ENCODE measurements at regions not wholly inside any gene's neighbourhood (a gene's known extent, or its start where the extent isn't known, plus 50 kb on each side); places are given as distances from the start of the nearest gene placed in this dataset.
A peak's percentile ranks its signal among the peaks of the same experiment; 100 is the strongest.
"Not testable (repeated sequence)": the region's sequence is repeated elsewhere in the genome, so short reads cannot be mapped to it uniquely, and the experiment has no call there.

DNA sequence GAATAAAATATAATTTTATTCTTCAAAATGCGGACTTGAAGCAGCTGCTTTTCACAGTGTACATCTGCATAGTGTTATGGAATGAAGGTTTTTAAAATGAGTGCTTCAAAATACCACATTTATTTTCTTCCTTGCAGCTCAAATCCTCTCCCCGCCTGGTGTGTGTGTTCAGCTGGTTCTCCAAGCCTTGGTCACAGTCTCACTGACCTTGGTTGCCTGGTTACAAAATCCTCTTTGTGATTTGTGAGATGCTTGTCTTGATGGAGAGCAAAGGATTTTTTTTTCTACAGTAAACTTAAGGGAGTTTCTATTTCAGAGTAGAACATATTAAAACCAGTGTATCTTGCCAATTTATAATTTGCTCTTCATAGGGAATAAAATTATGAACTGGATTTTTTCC lies 139.2 kb downstream of the PCDH18 start:
- no peak for DNase-seq

DNA sequence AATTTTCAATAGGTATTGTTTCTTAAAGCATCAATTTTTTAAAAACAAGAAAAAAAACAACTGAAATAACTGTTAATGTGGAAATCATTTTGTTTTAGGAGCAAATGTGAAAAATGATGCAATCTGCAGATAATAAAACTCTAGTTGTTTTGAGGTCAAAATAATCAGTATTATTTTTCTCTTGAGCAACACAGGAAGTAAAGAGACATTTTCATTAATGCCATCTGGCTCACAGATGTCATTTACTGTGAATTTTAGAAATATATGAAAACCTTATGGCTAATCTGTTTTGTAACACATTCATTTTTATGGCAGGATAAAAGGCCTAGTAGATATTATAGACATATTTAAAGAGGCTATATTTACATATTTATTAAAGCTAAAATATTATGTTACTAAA lies 141.6 kb downstream of the PCDH18 start:
- DNase-seq, result peak; percentile 34

DNA sequence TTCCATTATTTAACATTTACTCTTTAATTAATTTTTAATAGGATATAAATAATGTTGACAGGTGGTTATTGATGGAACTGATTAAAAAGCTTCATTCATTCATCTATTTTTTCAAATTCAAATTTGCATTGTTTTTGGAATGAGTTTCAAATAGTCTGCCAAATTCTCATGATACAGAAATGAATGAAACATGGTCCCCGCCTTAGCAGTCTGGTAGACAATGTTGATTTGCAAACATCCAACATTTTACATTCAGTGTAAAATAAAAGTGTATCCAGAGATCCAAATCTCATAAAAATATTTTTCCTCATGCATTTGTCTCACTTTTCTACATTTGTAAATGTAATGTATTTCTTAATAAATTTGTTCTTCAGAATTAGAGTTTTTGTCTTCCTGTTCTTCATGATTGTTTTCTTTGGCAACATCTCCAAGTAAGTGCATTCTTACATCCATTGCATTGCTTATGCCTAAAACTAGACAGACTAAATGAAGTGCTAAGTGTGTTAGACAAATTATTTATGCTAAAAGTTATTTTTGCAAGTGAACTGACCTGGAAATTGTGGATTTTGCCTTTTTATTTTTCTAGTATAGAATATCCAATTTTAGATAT lies 142.3 kb downstream of the PCDH18 start:
- peak; percentile 34 for DNase-seq

DNA sequence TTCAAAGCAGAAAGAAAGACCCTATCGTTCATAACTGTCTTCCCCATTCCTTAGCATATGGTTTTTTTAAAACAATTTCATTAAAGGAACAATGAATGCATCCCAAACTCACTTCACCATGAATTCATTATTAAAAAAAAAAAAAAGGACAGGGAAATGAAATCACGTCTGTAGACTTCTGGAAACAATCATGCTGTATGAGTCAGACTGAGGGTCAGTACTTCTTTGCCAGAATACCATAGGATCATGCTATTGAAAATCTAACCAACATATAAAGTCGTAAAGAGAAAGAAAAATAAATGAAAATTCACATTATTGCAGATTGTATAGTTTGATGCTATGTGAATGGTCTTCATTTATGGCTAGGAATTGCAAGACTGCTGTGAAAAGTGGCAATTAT lies 144.4 kb downstream of the PCDH18 start:
- DNase-seq, result no peak

DNA sequence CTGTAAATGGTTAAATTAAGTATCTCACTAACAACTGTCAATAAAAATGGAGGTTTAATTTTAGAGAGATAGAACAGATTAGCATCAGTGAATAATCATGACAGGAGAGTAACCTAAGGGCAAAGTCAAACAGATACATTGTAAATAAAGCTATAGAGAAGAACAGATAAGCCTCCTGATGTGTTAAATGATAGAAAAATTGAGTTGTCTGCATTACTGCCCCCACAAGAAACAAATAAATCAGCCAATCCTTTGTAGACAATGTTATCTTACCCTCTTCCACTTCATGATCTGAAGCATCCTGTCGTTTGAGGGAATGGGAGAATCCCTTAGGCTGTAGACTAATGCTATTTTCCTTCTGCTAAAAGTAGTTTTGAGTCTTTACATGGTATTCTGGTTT lies 147.8 kb downstream of the PCDH18 start:
- DNase-seq, result no peak

DNA sequence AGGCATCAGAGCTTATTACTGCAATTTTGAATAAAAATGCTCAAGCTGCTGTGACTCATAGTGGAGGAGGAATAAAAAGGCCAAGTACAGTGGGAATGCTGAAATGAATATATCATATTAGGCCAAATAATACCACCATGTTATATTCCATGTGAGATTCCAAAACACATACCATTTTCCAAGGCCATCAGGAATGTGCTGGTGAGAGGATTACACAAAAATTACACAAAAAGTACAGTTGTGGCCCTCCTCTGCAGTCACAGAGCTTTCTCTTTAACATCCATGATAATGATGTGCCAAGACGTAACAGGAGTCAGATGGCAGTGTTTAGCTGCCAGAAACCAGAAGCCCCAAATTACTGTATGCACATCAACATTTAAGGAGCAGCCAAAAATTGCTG lies 153.5 kb downstream of the PCDH18 start:
- DNase-seq, result no peak

DNA sequence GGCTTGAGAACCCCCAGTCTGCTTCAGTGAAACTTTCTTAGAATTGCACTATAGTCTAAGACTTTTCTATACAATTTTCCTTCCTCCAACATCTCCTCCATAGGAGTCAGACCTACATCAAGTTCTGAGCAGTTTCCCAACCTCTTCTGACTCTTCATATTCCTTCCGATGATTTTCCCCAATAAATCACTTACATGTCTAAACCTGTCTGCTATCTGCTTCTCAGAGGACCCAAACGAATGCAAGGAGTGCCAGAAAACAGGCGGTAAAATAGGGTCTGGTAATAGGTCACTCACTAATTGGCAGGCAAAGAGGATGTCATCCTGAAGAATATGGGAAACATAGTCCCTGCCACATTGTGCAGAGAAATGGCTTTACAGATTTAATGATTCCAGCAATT lies 153.9 kb downstream of the PCDH18 start:
- no peak for DNase-seq

DNA sequence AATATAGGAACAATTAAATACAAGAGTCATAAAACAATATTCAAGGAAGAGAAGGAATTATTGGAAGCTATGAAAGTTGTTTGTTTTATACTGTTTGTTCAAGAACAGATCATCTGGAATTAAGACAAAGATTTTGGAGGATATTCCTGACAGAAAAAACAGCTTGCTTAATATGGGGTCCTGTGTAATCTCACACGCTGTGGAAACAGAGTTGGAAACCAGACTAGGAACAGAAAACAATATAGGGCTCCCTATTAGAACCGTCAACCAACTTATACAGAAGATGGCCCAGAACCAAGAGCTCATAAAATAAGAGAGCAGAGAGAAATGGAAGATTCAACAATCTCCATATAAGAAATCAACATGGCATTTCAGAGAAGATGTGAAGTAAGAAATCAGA lies 156.0 kb downstream of the PCDH18 start:
- DNase-seq, result no peak

DNA sequence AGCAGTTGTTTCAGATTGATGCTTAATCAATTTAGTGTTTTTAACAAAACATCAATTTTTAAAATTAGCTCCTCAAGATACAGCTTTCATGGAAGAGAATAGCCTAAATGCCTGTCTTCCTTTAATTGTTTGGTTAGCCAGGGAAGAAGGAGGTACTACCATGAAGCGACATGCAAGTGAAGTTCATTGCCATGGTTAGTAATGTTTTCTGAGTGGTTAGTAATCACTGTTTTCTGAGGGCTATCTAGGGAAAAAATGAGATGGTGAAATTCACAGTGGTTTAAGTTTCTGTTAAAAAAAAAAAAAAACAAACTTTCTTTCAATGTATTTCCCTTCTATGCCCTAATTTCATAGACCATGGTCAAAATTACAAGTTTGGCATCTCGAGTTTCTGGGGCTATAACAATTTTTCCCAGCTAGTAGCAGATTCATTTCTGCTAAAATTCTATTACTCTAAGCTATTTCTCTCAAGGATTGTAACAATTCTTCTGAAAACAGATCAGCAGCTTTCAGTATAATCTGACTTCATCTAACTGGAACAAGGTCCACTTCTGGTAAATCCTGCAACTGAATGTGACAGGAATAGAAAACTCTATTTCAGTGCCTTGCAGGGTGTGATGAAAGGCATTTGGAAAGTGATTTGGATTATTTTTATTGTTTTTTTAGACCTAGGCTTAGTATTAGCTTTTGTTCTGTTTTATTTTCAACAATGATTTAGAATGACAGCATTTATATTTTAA lies 157.0 kb downstream of the PCDH18 start:
- no peak for DNase-seq

DNA sequence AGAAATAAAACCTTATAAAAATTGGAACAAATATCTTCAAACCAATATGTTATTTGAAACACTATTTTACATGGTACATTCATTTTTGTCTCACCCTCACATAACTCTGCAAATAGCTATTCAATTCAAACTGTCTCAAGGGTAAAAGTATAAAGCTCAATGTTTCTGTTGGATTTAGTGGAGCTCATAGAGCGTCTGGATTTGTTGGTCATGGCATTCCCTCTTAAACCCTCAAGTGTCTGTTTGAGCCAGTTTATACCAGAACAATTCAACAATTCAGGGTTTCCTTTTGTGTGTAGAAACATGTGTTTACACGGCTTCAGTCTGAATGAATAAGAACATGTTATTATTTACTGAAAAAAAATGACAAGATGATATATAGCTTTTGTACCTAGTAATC lies 161.6 kb downstream of the PCDH18 start:
- DNase-seq, result no peak

DNA sequence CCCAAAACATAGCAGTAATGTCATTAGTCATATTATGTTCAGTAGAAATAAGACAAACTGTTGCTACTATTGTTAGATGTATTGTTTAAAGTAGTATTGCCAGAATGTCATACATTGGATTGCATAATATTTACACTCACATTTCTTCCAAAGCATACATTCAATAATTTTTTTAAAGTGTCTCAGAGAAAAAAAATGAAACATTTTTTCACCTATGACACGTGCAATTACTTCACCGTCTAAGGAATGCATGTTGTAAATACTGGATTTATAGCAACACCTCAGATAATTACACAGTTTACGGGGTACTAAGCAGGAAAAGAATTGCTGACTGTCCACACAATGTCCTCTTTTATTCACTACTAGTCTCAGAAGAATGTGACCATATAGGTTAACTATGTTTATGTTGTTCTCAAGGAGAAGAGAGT lies 162.1 kb downstream of the PCDH18 start:
- DNase-seq, result no peak

DNA sequence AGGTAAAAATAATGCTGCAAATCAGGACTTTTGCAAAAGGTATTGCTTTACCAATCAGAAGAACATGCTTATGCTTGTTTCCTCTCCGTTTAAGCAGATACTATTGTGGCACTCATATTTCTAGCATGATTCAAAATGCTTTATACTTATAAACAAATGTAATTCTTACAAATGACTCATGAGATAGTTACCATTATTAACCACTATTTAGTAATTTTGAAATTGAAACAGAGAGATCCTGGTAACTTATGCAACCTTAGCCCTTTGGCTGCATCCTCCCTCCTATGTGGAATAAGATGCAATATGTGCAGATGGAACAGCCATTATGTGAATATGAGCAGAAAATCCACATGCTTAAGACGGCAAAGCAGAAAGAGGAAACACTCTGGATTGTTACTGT lies 164.7 kb downstream of the PCDH18 start:
- no peak for DNase-seq

DNA sequence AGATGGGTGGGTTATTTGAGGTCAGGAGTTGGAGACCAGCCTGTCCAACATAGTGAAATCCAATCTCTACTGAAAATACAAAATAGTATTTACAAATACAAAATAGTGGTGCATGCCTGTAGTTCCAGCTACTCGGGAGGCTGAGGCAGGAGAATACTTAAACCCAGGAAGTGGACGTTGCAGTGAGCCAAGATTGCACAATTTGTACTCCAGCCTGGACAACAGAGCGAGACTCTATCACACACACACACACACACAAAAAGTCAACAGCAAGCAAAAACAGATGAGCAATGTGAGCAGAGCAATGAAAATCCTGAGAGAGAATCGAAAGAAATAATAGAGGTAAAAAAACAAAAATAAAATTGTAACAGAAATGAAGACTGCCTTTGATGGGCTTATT lies 168.8 kb downstream of the PCDH18 start:
- no peak for DNase-seq

DNA sequence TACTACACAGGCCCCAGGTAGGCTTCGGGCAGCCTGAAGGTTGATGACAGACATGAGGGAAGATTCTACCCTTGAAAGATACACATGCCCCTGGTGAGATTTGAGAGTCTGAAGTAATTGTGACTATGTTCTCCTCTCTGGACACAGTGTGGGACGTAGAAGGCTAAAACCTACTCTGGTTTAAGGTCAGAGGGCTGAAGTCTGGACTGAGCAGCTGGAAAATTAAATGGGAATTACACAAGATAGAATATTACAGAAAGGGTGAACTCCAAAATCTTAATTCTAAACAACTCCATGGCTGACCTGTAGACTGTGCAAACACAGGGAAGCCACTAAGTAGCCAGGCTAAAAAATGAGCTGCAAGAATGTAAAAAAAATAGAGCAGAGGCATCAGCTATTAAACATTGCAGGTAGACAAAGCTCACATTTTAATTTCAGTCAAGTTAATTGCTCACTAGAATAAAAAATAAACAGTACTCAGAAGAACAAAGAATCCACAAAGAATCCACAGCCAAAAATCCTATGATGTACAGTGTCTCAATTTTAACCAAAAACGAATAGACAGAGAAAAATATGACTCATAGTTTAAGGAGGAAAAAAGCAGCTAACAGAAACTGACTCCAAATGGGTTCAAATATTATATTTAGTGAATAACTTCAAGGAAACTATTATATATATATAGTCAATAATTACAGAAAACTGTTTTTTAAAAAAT lies 170.4 kb downstream of the PCDH18 start:
- DNase-seq, result no peak

DNA sequence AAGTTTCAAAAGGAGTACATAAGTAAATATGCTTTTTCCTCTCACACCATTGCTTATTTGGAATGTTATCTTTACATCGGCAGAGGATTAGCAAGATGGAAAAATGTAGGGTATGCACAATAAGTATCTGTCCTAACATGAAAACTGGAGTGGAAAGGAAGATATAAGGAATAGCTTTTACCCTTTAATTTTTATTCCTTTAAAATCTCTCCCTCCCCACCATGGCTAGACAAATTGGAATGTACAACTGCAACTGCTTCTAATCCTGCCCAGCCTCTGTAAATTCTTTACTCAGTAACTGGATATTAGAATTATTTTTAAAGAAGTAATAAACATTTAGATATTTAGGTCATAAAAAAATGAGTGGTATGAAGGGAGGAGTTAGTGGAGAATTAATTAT lies 171.5 kb downstream of the PCDH18 start:
- DNase-seq, result no peak

DNA sequence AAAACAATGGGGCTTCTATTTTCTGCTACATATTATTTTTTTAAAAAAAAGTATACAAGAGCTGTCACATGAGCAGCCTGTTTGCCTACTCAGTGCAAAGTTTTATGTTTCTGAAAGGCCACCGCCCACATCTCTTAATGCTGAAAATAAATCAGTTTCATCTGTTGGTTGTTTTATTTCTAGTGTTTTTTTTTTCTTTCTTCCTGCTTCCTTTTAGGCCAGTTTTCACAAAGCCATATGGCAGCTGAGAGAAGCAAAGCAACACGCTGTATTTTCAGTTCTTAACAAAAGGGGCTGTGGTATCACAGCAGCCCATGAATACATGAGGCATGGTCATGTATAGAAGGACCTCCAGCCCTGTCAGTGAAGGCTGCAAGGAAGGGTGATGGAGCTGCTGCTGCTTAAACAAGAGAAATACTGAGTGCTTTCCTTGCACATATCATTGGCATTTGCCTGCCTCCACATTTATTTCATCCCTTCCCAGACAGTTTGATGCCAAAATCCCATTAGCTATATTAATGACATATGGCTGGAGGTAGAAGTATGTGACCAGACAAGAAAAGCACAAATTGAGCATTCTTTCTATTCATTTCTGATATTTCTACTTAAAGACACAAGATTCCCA lies 172.5 kb downstream of the PCDH18 start:
- DNase-seq, result no peak

DNA sequence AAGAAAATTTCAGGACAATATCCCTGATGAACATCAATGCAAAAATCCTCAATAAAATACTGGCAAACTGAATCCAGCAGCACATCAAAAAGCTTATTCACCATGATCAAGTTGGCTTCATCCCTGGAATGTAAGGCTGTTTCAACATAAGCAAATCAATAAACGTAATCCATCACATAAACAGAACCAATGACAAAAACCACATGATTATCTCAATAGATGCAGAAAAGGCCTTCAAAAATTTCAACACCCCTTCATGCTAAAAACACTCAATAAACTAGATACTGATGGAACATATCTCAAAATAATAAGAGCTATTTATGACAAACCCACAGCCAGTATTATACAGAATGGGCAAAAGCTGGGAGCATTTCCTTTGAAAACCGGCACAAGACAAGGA lies 177.7 kb downstream of the PCDH18 start:
- not testable (repeated sequence) for DNase-seq

DNA sequence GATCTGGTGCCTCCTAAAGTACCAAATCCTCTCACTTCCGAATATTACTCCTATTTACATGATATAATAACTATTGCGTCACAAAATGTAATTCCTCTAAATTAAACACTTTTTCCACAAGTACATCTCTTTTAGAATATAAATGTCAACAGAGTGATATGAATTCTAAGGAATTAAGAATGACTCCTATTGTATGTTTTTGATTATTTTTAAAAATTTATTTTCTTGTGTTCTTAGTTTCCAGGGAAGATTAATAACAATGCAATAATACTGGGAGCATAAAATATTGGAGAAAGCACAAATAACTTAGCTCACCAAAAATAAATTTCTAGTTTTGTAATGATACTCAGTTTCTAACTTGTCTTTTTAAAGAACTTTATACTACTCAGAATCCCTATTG lies 184.9 kb downstream of the PCDH18 start:
- DNase-seq, result no peak

DNA sequence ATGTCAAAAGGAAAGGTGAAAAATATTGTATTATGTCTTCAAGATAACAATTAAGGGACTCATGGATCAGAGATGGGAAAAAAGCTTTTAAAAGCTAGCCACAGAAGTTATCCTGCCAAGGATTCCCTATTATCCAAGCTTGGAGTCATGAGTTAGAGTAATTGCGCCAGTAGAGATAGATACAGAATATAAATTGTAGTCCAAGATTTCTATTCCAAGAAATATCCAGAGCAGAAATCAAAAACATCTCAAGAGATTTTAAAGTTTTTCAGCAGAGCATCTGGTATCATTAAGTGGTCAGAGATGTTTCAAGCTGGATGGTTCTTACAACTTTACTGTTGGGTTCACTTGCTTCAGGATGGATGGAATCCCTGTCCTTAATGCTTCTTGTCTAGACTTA lies 186.7 kb downstream of the PCDH18 start:
- no peak for DNase-seq

DNA sequence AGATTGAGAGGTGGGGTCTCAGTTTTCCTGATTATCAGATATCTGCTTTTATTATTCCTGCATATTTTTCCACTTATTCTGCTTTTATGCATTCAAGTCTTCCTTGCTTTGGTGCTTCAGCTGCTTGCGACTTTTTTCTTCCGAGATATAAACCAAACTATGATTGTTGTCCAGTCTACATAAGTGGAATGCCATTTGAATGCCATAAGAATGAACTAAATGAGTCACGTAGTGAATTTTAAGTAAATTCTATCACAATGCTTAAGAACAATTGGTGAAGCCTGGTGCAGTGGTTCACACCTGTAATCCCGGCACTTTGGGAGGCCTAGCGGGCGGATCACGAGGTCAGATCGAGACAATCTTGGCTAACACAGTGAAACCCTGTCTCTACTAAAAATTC lies 189.1 kb downstream of the PCDH18 start:
- no peak for DNase-seq

DNA sequence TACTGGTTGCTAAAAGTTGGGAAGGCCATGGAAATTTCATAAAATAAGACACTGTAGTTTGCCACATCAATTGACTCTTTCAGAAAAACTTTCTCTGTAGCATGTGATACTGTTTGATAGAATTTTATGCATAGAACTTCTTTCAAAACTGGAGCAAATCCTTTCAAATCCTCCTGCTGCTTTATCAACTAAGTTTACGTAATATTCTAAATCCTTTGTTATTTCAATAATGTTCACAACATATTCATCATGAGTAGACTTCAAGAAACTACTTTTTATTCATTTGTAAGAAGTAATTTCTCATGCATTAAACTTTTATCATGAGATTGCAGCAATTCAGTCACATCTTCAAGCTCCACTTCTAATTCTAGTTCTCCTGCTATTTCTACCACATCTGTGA lies 199.3 kb downstream of the PCDH18 start:
- DNase-seq, result no peak

DNA sequence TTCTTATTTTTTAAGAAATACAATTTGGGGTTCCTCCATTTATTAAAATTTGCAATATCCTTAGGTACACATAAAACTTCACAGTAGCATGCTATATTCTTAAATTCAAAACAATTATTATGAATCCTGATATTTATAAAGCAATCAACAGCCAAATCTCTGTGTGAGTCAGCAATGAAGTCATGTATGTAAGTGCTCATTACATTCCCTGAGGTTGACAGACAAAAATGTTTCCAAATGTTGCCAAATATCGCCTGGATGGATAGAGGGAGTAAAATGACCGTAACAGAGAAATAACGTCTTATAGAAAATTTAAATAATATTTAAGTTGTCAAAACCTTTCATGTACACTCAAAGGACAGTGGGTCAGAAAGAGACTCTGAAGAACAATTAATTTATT lies 220.0 kb downstream of the PCDH18 start:
- no peak for DNase-seq

DNA sequence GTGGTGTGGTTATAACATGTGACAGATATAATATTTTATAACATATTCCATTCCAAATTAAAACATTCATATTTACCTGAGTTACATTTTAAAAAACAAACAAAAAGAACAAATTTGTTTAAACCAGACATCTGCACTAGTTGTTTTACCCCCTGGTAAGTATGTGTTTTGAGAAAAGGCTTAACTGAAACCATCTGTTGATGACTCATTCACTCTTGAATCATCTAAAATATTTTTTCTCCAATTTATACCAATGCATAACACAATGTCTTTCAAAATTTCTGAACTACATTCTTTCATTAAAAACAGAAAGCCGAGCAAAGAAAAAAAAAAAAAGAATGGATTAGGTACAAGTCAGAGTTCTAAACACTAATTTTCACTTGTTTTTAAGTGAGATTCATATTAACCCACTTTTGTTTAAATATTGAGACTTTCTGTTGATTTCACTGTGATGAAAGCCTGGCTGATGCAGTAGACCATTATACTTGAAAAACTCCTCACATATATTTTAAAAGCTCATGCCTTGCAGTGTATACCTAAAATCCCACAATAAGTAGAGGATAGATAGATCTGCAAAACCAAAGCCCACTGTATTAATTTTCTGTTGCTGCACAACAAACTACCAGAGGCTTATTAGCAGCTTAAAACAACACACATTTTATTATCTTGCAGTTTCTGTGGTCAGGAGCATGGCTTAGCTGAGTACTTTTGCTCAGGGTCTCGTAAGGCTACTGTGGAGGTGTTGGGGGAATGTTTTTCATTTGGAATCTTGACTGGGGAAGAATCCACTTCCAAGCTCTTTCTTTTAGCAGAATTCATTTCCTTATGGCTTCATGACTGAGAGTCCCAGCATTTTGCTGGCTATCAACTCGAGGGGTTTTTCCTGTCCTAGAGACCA lies 221.5 kb downstream of the PCDH18 start:
- peak; percentile 40 for DNase-seq
